GM19043 (cell line): ENCODE measurements at regions not wholly inside any gene's neighbourhood (a gene's known extent, or its start where the extent isn't known, plus 50 kb on each side); places are given as distances from the start of the nearest gene placed in this dataset.

Experiments
- ATAC-seq: cut with Tn5 transposase; IDR thresholded peaks from one replicate; pipeline ENCODE4 v1.9.1; 2021; ENCODE audit warnings: low read depth; ENCODE audit not compliant: unreplicated experiment

DNA sequence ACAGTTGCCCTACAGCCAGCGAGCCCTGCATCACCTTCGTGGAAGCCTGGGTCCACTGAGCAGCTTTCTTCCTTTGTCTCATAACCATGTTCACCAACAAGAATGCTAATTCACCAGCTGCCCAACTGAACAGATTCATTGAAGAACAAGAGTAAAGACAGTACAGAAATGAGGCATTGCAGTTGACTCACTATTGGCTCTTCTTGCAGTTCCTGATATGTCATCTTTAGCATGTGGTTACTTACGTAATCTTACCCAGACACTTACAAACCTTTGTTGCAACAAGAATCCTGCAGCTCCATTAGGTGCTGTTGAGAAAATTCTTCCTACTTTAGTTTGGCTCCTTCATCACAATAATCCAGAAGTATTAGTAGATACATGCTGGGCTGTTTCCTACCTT lies 174.0 kb upstream of the TPK1 start:
- ATAC-seq: no peak

DNA sequence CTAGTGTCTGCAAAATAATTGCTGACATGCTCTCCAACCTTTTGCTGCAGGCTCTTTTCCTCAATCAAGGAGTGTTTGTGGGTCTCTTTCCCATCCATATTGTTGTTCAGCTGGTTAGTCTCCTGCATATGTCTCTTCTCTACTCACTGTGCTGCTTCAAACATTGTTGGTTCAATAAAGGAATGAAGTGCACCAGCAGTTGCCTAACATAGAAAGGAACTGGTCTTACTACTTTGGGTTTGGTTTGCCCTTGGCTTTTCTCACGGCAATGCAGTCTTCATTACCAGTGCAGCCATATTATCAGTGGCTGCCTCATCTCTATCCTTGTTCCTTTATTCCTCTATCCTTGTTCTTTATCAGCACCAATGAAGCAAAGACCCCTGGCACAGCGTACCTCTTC lies 169.7 kb upstream of the TPK1 start:
- no peak for ATAC-seq

DNA sequence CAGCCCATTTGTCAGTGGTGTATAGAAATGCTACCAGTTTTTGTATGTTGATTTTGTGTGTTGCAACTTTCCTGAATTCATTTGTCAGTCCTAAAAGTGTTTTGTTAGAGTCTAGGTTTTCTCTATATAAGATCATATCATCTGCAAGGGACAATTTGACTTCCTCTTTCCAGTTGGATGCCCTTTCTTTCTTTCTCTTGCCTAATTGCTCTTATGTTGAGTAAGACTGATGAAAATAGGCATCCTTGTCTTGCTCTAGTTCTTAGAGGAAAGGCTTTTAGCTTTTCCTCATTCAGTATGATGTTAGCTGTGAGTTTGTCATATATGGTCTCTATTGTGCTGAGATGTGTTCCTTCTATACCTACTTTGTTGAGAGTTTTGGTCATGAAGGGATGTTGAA lies 161.7 kb upstream of the TPK1 start:
- no peak for ATAC-seq

DNA sequence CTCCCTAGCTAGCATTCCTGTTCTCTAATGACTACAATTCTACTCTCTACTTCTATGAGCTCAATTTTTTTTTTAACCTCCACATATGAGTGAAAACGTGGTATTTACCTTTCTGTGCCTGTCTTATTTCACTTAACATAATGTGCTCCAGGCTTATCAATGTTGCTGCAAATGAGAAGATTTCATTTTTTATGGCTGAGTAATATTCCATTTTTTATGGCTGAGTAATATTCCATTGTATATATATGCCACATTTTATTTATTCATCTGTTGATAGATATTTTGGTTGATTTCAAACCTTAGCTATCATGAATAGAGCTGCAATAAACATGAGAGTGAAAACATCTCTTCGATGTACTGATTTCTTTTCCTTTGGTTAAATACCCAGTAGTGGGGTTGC lies 159.6 kb upstream of the TPK1 start:
- ATAC-seq: no peak

DNA sequence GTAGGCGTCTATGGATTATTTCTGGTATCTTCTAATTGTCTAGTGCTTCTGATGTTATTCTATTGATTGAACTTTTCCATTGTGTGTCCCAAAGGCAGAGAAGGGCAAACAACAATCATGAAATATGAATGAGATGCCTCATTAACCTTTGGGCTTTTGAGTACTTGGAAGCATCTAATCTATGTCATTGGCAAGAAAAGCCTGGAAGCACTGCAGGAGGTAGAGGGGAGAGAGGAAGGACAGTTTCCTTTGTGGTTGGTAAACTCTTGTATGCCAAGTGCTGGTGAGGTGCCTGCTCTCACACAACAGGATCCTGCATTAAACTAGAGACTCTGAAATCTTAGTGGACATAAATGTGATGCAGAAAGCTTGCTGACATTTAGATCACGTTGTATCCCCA lies 155.2 kb upstream of the TPK1 start:
- ATAC-seq: no peak

DNA sequence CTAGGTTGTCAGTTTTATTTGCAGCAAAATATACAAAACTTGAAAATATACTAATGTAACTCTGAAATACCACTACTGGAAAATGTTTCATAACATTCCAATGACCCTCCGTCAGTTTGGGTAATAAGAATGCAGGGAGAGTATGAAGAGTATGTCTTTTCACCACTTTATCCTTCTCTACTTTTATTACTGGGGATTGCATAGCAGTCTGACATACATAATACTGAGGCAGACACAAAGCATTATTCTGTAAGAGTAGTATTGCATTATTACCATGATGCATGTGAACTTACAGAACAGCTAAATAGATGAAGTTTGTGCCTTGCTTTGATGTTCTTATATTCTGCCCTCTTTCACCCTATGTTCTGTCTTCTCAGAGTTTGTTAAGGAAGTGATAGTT lies 151.8 kb upstream of the TPK1 start:
- no peak for ATAC-seq

DNA sequence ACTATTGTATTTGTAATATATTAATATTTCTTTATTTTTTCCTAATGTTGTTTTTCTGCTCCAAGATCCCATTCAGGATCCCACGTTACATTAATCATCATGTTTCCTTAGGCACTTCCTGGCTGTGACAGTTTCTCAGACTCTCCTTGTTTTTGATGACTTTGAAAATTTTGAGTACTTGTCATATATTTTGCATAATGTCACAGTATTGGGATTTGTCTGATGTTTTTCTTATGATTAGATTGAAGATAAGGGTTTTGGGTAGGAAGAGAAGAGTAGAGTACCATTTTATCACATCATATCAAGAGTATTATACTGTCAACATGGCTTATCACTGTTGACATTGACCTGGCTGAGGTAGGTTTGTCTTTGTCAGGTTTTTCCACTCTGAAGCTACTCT lies 146.3 kb upstream of the TPK1 start:
- no peak for ATAC-seq

DNA sequence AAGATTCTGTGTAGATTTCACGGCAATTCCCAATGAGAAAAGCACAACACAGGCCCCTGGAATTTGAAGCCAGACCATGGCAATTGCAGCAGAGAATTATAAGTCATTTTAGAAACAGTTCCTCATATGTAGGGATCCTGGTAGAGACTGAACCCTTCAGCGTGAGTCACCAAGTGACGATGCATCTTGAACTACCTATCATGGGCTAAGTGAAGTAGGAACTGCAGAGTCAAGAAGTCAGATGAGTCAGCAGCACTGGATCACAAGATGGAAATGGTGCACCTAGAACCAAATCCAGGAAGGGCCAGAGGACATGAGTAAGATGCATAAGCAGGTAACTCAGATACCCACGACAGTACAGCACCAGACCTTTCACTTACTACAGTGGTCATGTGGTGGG lies 140.0 kb upstream of the TPK1 start:
- no peak for ATAC-seq

DNA sequence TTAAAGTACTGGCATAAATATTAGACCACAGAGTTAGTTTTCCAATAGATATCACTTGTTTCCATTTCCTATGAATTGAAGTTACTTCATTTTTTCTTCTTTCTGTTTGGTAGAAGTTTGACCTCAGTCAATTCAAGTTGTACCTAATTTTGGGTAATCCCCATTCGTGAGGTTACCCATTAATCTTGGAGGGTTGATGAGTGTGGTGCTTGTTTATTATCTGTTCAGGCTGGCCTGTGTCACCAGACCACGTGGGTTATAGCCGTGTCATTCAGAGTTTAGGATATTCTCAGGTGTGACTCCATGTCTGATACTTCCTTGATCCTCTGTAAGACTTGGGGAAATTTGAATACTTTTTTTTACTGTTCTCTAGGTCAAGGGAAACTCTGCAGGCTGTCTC lies 133.9 kb upstream of the TPK1 start:
- ATAC-seq: no peak

DNA sequence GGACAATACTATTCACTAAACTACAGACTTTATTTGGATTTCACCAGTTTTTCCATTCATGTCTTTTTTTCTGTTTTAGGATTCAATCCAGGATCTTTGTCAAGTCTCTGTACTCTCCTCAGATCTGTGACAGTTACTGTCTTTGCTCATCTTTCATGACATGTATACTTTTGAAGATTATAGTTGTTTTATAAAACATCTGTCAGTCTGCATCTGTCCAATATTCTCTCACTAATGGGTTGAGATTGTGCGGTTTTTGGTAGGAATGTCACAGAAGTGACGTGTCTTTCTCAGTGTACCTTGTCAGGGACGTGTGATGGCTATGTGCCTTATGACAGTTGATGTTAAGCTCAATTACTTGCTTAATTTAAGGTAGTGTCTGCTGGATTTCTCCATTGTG lies 124.9 kb upstream of the TPK1 start:
- no peak for ATAC-seq

DNA sequence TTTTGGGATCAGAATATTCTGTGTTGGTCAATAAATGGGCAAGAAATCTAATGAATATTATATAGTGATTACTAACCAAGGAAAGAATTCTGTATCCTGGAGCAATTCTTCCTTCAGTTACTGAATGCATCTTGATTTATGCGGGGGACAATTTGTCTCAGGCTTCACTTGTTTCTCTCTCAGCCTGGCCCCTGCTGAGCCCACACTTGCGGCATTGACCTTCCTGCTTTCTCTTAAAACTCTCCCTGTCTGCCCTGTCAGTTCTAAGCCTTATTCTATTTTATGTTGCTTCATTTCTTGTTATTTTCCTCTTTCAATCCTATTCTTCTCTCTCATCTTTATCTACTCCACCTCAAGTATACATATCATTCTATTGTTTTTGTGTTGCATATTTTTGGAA lies 122.1 kb upstream of the TPK1 start:
- ATAC-seq: no peak

DNA sequence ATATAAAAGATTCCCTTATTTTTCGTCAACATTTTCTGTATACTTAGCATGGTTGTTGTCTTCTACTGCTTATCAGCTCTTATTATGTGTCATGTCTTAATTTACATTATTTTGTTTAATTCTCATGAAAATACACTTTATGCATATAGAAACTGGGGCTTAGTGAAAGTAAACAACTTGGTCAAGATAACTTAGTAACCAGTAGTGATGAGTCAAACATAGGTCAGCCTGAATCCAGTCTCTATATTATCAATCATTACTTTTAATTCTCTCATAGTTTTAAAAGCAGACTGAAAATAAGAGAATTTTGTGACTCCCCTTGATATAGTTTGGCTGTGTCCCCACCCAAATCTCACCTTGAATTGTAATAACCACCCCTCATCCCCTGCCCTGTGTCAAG lies 119.6 kb upstream of the TPK1 start:
- no peak for ATAC-seq

DNA sequence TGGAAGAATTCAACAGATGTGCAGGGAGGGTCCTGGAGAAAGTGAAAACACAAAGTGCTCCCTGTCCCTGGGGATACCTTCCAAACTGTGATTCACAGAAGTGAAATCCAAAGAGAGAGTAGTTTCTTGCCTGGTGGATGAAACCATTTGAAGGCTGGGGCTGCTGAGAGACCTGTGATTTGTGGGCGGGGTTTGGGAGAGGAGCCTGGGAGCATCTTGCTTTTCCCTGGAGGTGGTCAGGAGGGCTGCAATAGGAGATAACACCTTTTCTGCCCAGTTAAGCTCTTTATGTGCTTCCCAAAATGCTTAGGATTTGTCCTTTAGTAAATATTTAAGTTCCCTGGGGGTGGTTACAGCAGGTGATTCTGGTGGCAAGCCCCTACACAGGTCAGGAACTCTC lies 105.3 kb upstream of the TPK1 start:
- ATAC-seq: no peak

DNA sequence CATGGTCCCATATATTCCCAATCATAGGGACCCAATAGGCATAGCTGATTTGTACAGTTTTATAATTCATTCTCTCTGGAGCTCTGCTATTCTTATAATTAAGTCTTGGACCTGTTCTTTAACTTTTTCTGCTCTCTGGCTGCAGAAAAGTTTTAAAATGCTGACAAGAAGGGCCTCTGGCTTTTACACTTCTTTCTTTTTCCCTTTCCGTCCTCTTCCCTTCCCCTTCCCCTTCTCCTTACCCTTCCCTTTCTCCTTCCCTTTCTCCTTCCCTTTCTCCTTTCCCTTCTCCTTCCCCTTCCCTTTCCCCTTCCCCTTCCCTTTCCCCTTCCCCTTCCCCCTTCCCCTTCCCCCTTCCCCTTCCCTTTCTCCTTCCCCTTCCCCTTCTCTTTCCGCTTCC lies 101.3 kb upstream of the TPK1 start:
- no peak for ATAC-seq

DNA sequence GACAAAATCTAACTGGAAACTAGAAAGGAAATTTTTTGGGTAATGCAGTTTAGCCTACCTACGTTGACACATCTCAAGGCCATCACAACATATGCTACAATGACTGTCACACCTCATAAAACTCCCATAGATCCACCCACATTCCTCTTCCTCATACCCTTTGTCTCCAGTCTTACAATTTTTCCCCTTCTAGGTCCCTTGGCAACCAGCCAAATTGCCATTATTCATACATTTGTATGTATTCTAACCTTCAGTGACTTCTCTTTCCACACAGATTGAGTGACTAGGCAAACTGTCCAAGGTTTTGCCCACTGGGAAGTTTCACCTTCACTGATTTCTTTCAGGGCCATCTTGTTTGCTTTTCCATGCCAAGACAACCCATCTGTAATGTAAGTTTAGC lies 100.5 kb upstream of the TPK1 start:
- ATAC-seq: no peak

DNA sequence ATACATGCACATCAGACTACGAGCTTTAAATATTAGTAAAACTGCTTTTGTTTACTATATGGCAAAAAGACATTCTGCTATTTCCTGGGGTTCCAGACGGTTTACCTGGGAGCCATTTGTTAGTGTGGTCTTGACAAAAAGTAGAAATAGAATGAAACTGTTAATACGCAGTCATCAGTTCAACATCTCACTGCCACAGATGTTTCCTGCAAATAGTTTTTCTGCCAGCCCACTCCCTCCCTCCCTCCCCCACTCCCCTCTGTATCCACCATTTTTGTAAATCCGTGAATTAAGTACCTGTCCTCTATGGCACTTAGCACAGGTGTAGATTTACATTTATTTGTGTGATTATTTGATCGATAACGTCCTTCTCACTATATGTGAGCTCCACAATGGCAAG lies 74.6 kb upstream of the TPK1 start:
- no peak for ATAC-seq

DNA sequence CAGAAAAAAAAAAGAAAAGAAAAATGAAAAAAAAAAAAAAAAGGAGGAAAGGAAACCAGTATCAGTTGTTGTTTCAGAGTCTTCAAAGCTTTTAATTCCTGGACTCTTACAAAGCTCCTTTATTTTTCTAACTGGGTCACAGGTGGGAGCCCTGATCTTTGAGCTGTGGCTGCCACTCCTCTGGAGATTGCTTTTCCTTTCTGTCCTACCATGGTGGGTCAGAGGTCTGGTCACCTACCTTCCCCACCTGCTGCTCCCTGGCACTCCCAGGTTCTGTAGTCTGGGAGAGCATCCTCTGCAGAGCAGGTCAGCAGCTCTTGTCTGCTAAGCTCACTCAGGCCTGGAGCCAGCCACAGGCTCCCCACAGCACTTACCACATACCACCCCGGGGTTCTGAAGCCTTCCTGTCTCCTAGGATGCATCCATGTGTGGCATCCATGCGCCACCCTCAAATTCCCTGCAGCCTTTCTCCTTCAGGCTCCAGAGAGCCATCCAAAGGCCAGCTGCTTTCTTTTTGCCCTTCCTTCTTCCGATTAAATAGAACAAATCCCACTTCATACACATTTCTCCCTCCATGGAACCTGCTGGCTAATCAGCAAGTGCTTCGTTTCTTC lies 73.2 kb upstream of the TPK1 start:
- no peak for ATAC-seq

DNA sequence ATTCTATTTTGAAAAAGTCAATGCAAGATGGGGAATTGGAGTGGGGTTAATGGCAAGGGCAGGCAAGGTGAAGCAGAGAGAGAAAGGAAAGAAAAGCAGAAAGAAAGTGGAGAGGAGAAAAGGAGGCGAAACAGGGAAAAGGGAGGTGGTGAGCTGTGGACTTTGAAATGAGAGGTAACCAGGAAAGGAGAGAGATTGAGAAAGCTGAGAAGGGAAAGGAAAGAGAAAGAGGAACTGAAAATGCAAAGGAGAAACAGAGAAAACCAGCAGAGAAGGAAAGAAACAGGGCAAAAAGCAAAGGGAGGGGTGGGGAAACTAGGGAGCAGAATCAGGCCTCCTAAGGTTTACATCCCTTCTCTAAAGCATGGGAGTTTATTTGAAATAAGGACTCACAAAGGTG lies 72.5 kb upstream of the TPK1 start:
- no peak for ATAC-seq

DNA sequence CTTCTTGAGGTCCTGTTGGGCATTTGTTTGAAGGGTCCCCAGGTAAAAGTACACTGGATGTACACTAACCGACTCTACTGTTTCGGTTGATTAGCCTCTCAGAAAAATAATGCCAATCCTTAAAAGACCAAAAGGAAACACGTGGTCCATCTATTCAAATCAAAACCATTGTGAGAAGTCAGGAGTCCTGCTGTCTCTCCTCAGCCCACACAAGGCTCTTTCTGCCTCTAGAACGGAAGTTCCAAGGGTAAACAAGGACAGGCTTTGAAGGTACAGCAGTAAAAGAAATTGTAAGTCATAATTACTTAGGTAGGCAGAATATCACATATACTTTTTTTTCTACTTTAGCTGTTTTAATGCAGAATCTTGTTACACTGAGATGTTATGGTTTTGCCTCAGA lies 71.7 kb upstream of the TPK1 start:
- ATAC-seq: peak; percentile 68

DNA sequence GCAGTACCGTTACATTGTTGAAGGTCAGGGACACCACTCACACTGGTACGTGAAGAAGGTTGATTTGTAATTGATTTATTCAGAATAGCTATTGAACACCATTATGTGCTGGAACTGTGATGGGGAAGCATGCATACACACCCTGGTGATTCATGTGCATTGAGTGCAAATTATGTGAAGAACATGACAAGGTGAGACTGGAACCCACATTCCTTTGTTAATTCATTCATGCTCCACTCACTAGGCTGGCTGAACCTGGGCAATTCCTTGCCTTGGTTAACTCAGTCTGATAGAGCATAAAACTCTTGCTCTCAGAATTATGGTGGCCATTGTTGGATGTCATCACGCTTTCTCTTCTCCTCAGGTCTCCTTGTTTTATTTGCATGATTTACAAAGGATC lies 67.3 kb upstream of the TPK1 start:
- no peak for ATAC-seq

DNA sequence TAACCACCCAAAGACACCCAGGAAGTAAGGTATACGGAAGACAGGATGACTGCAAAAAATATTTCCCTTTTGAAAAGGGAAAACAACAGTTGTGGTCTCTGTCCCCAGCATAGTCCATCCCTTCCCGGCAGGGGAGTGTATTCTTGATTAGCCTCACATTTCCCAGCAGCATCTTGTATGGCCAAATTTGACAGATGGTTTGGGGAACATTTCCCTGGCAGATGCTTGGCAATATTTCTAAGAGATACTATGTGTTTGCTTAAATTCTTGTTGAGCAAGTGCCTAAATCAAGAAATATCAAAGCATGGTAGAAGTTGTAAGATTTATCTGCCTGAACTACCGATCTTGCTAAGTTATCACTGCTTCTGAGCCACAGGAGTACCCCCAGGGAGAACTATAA lies 56.9 kb upstream of the TPK1 start:
- no peak for ATAC-seq
